ENCODE measurements at regions not wholly inside any gene's neighbourhood (a gene's known extent, or its start where the extent isn't known, plus 50 kb on each side); places are given as distances from the start of the nearest gene placed in this dataset.

DNA sequence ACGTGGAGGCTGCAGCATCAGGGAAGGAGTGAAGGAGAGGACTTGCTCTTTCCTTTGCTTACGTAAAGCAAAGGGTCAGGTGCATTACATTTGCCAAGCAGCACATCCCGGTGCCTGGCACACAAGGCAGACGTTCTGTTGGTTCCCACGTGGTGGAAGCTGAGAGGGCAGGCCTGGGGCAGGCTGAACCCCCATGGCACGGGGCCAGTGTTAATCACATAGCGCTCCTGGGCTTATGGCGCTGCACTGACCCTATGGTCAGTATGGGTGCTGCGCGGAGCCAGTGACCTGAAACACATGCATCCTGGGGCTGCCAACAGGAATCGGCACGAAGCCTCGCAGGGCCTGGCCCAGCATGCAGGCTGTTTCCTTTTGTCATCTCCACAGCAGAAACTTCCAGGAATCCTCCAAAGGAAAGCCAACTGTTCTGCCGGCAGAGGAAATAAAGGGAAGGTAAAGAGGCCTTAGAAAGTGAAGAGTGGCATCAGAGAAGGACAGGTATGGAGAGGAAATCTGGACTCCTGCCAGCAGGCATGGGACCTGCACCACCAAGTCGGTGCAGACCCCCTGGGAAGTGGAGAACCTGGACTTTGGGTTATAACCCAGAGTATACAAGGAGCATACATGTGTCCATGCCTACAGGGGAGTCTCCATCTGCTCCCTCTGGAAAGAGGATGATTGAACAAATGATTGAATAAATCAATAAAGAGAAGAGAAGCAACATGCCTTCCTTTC lies 560.2 kb downstream of the TCERG1L start:
- DNase-seq = no peak

GRCh38 chr10:130751851-130752250 lies 559.7 kb downstream of the TCERG1L start:
- no peak for DNase-seq

DNA sequence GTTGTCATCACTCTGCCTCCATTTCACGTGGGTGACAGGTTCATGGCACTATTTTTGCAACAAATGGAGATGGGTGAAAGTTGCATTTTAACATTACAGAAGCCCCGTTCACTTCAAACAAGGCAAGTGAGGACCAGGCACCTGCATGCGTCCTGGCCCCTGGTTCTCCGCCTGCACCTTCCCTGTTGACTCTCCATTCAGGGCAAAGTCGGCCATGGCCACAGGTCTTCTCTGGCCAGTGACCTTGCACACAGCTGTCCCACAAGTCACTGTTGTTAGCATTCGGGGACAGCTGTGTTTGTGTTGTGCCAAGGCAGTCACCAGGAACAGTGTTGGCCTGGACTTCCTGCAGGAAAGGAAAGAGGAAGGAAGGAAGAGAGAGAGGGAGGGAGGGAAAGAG lies 554.9 kb downstream of the TCERG1L start:
- DNase-seq = no peak

- no peak for DNase-seq
These were observed 554.2 kb downstream of the TCERG1L start for GRCh38 chr10:130757271-130757670.

GRCh38 chr10:130757821-130758489 lies 553.6 kb downstream of the TCERG1L start:
- DNase-seq = no peak

DNA sequence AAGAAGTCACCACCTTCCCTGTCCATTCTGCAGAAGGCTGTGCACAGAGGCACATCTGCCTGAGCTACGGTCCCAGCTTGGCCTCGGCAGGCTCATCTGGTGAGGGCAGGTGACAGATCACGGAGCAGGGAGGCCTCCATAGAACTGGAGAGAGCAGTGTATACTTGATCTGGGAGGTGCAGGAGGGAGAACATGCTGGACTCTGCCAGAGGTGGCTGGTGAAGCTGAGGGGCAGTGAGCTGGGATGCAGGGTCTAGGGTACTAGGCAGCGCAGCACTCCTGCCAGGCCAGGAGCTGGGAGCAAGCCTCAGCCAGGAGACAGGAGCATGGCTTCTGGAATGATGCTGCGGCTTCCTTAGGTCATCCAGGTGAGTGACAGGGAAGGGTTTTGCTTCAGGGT lies 553.0 kb downstream of the TCERG1L start:
- no peak for DNase-seq

DNA sequence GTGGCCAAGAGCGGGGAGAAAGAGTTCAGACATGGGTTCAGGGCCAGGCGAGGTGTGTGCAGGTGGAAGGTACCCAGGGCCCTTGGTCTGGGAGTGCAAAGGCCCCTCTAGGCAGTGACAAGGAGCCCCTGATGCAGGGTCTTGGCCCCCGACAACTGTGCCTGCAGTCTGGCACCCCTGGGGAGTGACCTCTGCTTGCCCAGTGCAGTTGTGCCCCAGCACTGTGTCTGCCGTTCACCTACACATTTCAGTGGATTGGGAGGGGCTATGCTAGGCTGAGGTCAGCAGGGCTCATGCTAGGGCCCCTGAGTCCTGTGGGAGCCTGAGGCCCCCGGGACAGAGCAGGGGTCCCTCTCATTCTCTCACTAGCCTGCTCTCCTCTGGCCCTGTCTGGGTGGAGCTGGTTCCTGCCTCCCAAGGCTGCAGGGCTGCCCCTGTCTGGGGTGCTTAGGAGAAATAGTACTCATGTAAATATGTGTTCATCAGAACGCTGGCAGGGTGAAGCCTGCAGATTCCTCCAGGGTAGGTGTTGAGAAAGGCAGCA lies 550.4 kb downstream of the TCERG1L start:
- DNase-seq = no peak

- DNase-seq = no peak
These were observed 549.7 kb downstream of the TCERG1L start for GRCh38 chr10:130761788-130762301.

DNA sequence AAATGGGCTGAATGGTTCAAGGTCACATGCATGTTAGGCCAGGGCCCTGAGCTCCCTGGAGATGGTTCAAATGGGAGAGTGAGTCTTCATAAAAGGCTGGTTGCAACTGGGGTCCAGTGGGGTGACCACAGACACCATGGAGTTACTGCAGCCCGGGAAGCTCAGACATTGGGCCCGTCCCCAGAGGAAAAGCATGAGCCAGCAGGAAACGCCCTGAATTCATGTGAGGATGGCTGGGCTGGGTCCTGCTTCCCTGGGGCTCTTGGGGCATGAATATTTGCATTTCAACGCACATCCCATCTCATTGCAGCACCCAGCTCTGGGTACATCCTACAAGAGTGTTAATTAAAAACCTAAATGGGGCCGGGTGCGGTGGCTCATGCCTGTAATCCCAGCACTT lies 549.0 kb downstream of the TCERG1L start:
- DNase-seq = no peak

GRCh38 chr10:130763071-130763470 lies 548.5 kb downstream of the TCERG1L start:
- DNase-seq = no peak

GRCh38 chr10:130763491-130763890 lies 548.0 kb downstream of the TCERG1L start:
- DNase-seq = no peak

DNA sequence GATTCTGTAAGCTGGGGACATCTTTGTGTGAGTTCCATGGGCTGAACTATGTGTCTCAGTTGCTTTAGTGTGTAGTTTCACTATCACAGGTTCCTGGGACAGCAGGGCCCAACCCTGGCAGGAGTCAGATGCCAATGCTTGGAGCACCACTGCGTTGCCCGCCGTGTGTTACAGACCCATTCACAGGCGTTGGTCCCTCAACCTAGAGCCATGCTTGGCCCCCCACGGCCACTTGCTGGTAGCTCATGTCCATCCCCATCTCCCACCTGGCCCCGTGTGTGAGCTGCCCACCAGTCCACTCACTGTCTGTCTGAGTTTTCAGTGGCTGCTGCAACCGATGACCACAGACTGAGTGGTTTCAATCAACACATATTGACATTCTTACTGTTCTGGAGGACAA lies 546.9 kb downstream of the TCERG1L start:
- DNase-seq = no peak

DNA sequence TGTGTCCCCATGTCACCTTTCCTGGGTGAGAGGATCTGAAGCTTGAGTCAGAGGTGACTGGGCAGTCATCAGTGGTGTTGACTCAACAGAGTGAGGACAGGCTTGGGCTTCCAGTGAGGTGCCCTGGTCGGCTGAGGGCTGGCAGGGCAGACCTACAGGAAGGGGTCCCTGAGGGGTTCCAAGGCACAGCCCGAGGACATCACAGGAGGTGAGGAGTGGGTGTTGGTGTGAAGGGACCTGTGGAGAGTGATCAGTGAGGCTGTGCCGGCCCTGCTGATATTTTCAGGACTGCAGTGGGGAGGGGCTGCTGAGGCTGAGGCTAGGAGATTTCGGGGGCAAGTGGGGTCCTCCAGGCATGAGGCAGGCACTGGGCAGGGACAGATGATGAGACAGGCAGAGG lies 545.5 kb downstream of the TCERG1L start:
- DNase-seq = no peak

- DNase-seq = no peak
These were observed 544.3 kb downstream of the TCERG1L start for GRCh38 chr10:130767116-130767730.

DNA sequence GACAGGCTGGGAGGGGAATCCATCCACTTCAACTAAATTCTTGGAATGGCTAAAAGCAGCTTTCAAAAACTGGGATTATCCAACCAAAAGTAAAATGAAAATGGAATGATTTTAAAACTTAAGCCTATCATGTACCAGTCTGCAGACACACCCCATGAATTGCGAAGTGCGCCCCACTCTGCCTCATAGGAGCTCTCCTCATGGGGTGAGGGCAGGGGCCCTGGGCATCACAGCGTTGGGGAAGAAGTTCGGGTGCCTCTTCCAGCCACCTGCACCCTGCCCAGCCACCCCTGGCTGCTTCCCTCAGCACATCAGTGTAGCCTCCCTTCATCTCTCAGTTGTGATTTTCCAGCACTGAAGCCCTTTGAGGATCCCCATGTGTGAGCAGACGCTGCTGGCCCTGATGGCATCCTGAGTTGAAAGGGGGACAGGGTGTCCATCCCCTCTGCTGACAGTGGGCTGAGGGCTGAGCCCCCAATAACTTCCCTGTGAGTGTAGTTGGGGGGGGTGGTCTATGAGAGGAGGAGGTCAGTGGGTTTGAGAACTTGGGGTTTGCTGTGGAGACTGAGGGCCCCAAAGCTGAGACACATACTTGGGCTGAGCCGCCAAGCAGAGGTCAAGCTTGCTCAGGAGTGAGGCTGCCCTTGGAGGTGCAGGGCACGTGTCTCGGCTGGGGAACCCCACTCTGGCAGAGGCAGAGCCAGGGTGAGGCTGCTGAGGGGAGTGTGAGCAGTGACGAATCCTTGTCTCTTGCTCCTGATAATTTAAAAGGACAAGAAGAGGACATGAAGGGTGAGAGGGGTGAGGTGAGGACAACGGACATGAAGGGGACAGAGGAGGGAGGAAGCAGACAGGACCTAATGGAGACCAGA lies 542.1 kb downstream of the TCERG1L start:
- DNase-seq = no peak

DNA sequence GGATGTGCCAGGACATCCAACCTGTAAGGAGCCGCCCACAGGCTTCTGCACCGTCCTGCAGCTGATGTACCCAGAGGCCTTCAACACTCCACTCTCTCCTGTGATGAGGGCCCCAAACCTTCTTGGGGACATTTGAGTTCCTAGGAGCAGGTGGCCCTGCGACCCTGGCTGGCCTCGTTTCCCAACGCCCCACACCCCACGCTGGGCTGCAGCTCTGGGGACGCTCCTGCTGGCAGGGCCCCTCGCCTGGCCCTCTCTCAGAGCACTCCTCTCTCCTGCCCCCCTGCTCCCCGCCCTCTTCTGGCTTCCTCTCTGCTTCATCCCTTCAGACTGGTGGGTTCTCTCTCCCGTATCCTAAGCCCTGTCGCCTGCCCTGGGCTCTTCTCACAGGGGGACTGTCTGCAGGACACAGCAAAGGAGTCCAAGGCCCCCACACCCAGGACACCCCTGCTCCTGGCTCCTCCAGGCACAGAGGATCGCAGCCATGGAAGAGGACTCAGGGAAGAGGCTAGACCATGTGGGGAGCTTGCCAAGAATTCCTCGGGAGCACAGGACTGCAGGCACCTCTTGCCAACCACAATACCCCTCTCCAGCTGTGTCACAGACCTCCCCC lies 541.4 kb downstream of the TCERG1L start:
- DNase-seq = no peak

GRCh38 chr10:130771491-130771946 lies 540.0 kb downstream of the TCERG1L start:
- no peak for DNase-seq

- DNase-seq = no peak
These were observed 539.5 kb downstream of the TCERG1L start for GRCh38 chr10:130772056-130772455.

GRCh38 chr10:130772676-130773075 lies 538.8 kb downstream of the TCERG1L start:
- DNase-seq = no peak

GRCh38 chr10:130773941-130774340 lies 537.6 kb downstream of the TCERG1L start:
- DNase-seq = no peak

- no peak for DNase-seq
These were observed 536.6 kb downstream of the TCERG1L start for GRCh38 chr10:130774871-130775270.

GRCh38 chr10:130775311-130775710 lies 536.2 kb downstream of the TCERG1L start:
- no peak for DNase-seq

All from CD4-positive, alpha-beta T cell treated with Interleukin-12 subunit alpha and Interleukin-12 subunit beta, for 1 hour (primary cell).